ENCODE measurements at regions not wholly inside any gene's neighbourhood (a gene's known extent, or its start where the extent isn't known, plus 50 kb on each side); places are given as distances from the start of the nearest gene placed in this dataset.
"Not testable (repeated sequence)": the region's sequence is repeated elsewhere in the genome, so short reads cannot be mapped to it uniquely, and the experiment has no call there.

DNA sequence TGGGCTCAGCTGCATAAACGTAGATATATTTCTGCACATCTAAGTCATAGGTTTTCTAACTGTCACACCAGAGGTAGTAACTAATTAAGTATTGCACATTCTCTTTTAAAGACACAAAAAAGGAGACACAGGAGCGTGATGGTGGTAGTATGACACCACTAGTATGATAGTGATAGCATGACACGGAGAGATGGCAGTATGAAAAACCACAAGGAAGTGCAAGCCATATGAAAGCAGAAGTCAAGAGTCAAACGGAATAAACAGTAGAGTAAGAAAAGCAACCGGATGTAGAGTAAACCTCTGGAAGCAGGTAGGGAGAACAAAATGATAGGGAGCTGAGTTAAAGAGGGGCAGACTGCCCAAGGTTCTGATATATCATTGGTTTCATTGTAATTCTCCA lies 382.2 kb upstream of the INTU start:
- no peak for DNase-seq

DNA sequence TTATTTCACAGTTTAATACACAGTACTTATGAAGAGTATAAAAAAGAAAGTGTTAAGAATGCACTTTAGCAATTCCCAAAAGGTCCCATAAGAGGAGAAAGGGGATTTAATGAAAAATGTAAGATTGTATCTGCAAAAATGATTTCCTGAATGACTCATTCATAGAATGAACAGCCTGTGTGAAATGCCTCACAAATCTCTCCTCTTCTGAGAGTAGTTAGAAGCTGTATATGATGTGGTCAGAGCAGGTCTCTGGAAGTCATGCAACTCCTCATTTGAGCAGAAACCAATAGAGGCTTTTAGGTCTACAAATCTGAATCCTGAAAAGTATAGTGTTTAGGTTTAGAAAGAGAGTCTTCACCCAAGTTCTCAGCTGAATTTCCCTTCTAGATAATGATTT lies 381.3 kb upstream of the INTU start:
- no peak for DNase-seq

DNA sequence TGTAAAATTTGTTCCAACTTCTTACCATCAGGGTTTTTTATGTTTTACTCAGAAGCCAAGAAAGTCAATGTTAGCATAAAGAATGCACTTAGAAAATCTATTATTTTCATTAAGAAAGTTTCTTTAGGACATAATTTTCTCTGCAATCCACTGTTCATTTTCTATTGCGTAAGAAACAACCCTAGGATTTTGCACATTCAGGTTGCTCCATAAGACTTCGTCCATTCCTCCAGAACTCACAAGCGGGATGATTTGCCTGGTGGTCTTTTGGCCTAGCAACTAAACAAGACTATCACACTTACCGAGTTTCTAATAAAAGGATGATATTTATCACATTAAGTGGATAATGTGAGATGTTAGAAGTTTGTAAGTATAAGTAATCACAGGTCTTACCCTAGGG lies 376.3 kb upstream of the INTU start:
- no peak for DNase-seq

GRCh38 chr4:127261476-127261875 lies 371.3 kb upstream of the INTU start:
- no peak for DNase-seq

GRCh38 chr4:127268367-127268766 lies 364.4 kb upstream of the INTU start:
- DNase-seq: no peak

- not testable (repeated sequence) for DNase-seq
Observed at GRCh38 chr4:127277023-127277422, 355.7 kb upstream of the INTU start.

DNA sequence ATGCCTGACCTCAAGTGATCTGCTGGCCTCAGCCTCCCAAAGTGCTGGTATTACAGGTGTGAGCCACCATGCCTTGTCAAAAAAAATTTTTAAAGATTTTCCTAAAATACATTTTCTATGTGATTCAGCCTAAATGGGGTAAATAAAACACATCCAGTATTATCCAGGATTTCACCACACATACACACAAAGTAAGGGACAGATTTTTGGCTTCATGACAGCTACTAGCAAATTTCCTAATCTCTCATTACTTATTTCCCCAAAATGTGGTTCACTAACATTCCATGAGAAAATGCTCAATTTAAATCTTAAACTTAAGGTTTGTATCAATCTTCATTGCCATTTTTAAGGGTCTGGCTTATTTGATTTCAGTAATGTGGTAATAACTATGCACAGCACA lies 348.5 kb upstream of the INTU start:
- DNase-seq: no peak

- no peak for DNase-seq
Observed at GRCh38 chr4:127291316-127291715, 341.4 kb upstream of the INTU start.

- DNase-seq: no peak
Observed at GRCh38 chr4:127293496-127293895, 339.3 kb upstream of the INTU start.

- no peak for DNase-seq
Observed at GRCh38 chr4:127304356-127304755, 328.4 kb upstream of the INTU start.

DNA sequence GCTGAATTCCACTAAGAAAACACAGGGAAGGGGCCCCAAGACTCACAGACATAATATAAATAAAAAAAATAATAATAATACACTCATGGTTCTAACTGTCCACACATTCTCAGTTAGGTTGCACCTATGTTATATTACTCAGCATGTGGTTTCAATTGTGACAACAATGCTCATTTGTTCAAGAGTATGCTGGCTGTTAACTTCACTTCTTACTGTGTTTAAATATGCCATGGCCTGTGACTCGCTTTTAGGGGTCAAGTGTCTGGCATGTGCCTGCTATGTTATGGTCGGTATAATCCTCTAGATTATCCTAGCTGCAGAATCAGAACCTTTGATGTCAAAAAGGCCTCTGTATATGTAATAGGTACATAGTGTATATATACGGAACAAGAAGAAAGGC lies 324.8 kb upstream of the INTU start:
- no peak for DNase-seq

GRCh38 chr4:127309369-127310102 lies 323.2 kb upstream of the INTU start:
- DNase-seq: no peak

DNA sequence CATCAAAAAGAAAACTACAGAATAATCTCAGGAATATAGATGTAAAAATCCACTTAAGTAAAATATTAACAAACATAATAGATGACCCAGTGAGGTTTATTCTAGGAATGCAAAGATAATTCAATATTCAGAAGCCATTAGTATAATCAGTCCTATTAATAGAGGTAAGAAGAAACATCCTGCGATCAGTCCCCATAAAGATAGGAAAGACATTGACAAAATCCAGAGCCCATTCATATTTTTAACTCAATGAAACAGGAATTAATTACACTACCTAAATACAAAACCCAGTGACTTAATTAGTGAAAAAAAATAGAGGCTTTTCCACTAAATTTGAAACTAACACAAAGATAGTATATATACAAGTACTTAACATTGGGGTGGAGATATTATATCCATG lies 321.4 kb upstream of the INTU start:
- DNase-seq: no peak

GRCh38 chr4:127311924-127312323 lies 320.8 kb upstream of the INTU start:
- DNase-seq: no peak

DNA sequence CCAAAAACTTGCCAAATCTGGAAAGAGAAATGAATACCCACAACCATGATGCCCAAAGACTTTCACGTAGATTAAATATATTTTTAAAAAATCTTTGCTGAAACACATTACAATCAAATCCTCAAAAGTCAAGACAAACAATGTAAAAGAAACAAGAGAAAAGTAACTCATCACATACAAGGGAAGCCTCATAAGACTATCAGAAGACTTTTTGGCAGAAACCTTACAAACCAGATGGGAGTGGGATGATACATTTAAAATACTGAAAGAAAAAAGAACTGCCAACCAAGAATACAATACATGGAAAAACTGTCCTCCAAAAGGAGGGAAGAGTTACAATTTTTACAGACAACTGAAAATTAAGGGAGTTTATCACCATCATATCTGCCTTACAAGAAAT lies 319.0 kb upstream of the INTU start:
- no peak for DNase-seq

- no peak for DNase-seq
Observed at GRCh38 chr4:127327491-127327890, 305.3 kb upstream of the INTU start.

DNA sequence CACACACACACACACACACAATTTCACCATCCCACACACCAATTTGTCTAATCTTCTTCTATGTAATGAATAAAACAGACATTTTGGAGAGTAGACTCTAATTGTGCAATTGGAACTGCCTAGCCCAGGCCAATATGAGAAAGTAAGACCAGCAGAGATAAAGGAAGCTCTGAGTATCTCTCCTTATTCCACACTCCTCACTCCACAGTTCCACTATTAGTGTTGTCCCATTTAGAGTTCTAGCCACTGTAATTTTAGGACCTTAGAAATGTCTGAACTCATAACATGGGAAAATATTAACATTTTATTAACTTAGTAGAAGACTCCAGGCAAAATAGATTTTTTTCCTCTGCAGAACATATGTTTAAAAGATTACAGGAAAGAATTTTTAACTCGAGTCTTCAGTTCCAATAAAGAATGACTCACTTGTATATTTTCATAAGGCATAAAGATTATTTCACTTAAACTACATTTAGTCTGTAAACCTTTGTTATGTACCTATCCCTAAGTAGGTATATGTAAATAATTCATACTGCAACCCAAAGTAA lies 297.6 kb upstream of the INTU start:
- no peak for DNase-seq

DNA sequence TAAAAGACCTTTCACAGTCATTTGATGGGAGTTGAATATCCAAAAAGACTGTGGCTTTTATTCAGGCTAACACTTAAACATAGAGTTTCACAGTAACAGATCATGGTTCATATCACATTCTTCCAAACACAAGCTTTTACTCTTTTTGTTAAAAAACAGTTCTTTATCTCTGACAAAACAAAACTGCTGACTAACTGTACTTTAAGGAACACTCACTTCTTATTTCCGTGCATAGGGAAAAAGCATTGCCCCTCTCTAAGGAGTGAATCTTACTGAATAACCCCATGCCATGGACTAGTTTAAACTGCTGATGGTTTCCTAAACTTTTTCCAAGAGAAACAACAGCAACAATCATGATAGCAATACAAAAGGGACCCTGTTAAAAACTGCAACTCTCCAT lies 297.0 kb upstream of the INTU start:
- DNase-seq: no peak

DNA sequence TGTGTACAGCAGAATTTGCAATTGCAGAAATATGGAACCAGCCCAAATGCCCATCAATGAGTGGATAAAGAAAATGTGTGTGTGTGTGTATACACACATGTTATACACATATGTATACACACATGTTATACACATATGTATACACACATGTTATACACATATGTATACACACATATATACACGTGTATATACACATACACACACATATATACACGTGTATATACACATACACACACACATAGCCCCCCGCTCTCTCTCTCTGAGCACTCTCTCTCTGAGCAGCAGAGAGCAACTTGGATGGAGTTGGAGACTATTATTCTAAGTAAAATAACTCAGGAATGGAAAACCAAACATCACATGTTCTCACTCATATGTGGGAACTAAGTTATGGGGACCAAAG lies 289.6 kb upstream of the INTU start:
- DNase-seq: not testable (repeated sequence)

DNA sequence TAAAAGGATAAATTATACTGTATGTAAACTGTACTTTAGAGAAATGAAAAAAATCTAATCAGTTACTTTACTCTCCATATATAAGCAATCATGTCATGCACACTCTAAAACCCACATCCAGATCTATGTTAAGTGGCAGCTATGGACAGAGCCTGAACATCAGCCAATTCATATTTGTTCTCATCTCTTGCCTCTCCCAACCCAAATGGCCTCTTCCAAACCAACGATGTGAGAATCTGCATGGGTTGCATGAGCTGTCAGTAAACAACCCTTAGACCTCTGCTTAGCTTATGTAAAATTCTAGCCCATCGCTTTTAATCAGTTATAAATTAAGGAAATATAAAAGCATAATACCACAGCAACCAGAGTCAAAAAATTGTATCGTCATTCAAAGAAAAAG lies 288.7 kb upstream of the INTU start:
- DNase-seq: no peak

DNA sequence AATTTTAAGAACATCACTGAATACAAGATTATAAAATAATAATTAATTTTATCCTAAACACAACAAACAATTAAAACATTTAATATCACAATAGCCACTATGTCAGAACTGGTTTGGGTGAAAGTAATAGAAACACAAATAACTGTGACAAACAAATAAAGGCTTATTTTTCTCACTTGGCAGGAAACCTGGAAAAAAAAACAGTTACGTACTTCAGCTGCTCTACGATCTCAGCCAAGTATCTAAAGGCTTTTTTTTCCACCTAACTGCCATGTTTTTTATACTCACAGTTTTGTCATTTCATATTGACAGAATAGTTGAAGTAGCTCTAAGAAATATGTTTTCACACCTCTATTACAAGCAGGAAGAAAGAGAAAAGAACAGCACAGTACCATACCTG lies 284.8 kb upstream of the INTU start:
- no peak for DNase-seq

- DNase-seq: no peak
Observed at GRCh38 chr4:127352220-127353113, 280.3 kb upstream of the INTU start.

DNA sequence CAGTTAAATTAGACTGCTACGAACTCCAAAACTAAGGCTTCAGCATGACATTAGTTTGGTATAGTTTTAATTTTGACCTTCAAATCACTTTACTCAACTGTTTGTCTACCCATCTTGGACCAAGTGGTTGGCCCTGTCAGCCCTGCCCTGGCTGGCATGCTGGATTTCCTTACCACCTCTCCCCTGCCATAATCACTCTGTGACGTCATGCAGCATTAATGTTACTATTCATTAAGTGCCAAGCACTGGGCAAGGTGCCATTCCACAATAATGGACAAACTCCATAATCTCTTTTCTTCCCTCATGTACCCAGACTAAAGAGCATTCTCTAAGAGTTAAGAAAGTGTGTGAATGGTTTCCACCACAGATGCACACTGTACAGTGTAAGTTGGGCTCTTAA lies 277.0 kb upstream of the INTU start:
- peak in 8 of 56 donors; percentile 0 to 10 (median 2) for DNase-seq
